22Rv1 (cell line): ENCODE measurements at regions not wholly inside any gene's neighbourhood (a gene's known extent, or its start where the extent isn't known, plus 50 kb on each side); places are given as distances from the start of the nearest gene placed in this dataset.
A peak's percentile ranks its signal among the peaks of the same experiment; 100 is the strongest.
"Not testable (repeated sequence)": the region's sequence is repeated elsewhere in the genome, so short reads cannot be mapped to it uniquely, and the experiment has no call there.

Experiments used
- H3K27ac ChIP-seq: fragments of 450-650 bp; 2 replicates; pipeline ENCODE4 v1.5.1; 2017
- CTCF ChIP-seq: fragments of 450-650 bp; IDR thresholded peaks from 2 replicates; pipeline ENCODE4 v1.5.1; 2017; ENCODE audit warnings: mild to moderate bottlenecking
- ZFX ChIP-seq: fragments of 450-650 bp; IDR thresholded peaks from 2 replicates; pipeline ENCODE4 v1.6.1; 2017; ENCODE audit warnings: antibody characterized with exemption, borderline replicate concordance

- no peak for TF ChIP-seq CTCF
- TF ChIP-seq ZFX = no peak
Observed at GRCh38 chr7:39838326-39838725, 111.7 kb upstream of the CDK13 start.

GRCh38 chr7:39845006-39845405, 105.0 kb upstream of the CDK13 start:
- TF ChIP-seq CTCF (no peak), ZFX (no peak)

More at GRCh38 chr7:39838326-39838725, 111.7 kb upstream of the CDK13 start:
- H3K27ac ChIP-seq = no peak overlapping the region

GRCh38 chr7:39847227-39847626, 102.8 kb upstream of the CDK13 start:
- H3K27ac ChIP-seq = no peak overlapping the region

More at GRCh38 chr7:39845006-39845405, 105.0 kb upstream of the CDK13 start:
- H3K27ac ChIP-seq = no peak overlapping the region

GRCh38 chr7:39851466-39852045, 98.5 kb upstream of the CDK13 start:
- H3K27ac ChIP-seq = no peak overlapping the region
- TF ChIP-seq ZFX = no peak
- TF ChIP-seq CTCF = no peak

More at GRCh38 chr7:39847227-39847626, 102.8 kb upstream of the CDK13 start:
- no peak for TF ChIP-seq ZFX
- no peak for TF ChIP-seq CTCF

GRCh38 chr7:39854616-39855324, 95.3 kb upstream of the CDK13 start:
- not testable (repeated sequence) for H3K27ac ChIP-seq

- no peak overlapping the region for H3K27ac ChIP-seq
- TF ChIP-seq CTCF (no peak), ZFX (no peak)
Observed at GRCh38 chr7:39855325-39855674, 94.8 kb upstream of the CDK13 start.

- not testable (repeated sequence) for H3K27ac ChIP-seq
- TF ChIP-seq CTCF = peak; percentile 39
Observed at GRCh38 chr7:39863675-39864322, 86.3 kb upstream of the CDK13 start.

GRCh38 chr7:39869888-39870522, 80.1 kb upstream of the CDK13 start:
- not testable (repeated sequence) for H3K27ac ChIP-seq

GRCh38 chr7:39871610-39872009, 78.4 kb upstream of the CDK13 start:
- H3K27ac ChIP-seq = not testable (repeated sequence)
